ENCODE measurements at regions not wholly inside any gene's neighbourhood (a gene's known extent, or its start where the extent isn't known, plus 50 kb on each side); places are given as distances from the start of the nearest gene placed in this dataset.

DNA sequence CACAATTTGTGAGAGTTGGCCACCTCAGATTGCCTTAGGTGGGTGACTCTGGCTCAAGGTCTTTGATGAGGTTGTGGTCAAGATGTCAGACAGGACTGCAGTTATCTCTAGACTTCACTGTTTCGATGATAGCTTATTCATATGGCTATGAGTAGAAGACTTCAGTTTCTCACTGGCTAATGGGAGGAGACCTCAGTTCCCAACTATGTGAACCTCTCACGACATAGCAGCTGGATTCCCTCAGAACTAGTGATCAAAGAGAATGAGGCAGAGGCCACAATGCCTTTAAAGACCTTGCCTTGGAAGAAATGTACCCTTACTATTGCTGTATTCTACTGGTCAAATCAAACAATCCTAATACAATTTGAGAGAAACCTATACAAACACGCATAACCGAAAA lies 607.5 kb upstream of the ROBO2 start:
- DNase-seq (ENCODE audit: low spot score) = no peak

DNA sequence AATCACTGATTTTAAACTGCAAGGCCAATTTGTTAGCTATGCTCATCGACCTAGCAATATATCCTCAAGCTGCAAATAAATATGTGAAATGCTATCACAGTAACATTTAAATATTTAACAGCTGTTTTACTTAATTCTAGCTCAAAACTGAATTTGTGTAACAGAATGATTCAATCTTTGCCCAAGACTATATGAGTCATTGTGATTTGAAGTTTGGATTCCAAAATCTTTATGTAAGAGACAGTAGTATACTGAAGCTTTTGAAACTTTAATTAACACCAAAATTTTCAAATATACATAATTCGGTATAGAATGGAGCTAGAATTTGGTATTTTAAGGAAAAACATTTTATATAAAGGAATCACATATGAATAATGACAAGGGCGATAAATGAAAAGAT lies 603.0 kb upstream of the ROBO2 start:
- TF ChIP-seq, protein P1, sequence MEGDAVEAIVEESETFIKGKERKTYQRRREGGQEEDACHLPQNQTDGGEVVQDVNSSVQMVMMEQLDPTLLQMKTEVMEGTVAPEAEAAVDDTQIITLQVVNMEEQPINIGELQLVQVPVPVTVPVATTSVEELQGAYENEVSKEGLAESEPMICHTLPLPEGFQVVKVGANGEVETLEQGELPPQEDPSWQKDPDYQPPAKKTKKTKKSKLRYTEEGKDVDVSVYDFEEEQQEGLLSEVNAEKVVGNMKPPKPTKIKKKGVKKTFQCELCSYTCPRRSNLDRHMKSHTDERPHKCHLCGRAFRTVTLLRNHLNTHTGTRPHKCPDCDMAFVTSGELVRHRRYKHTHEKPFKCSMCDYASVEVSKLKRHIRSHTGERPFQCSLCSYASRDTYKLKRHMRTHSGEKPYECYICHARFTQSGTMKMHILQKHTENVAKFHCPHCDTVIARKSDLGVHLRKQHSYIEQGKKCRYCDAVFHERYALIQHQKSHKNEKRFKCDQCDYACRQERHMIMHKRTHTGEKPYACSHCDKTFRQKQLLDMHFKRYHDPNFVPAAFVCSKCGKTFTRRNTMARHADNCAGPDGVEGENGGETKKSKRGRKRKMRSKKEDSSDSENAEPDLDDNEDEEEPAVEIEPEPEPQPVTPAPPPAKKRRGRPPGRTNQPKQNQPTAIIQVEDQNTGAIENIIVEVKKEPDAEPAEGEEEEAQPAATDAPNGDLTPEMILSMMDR (IDR thresholded peaks at IDR 0.05; ENCODE audit: extremely low read depth, missing control alignments) = no peak
- DNase-seq (ENCODE audit: low spot score) = no peak

More for the DNA sequence above, 607.5 kb upstream of the ROBO2 start:
- TF ChIP-seq, protein P1 (IDR thresholded peaks at IDR 0.05; ENCODE audit: extremely low read depth, missing control alignments) = no peak

- TF ChIP-seq, protein P1 (IDR thresholded peaks at IDR 0.05; ENCODE audit: extremely low read depth, missing control alignments) = no peak
- DNase-seq (ENCODE audit: low spot score) = no peak
These were observed 600.9 kb upstream of the ROBO2 start for GRCh38 chr3:76438971-76439370.

DNA sequence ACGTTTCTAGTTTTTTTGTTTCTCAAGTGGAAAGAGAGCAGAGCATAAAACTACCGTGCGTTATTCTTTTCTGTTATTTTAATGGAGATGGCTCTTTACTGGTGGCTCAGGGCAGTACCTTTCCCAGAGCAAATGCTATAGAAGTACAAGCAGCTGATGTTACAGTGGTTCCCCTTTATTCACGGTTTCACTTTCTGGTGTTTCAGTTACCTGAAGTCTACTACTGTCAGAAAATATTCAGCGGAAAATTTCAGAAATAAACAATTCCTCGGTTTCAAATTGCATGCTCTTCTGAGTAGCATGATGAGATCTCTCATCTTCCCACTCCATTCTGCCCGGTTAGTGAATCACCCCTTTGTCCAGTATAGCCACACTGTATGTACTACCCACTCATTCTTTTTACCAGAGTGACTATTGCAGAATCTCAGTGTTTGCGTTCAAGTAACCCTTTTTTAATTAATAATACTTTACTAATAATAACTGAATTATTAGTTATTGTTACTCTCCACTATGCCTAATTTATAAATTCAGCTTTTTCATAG lies 597.5 kb upstream of the ROBO2 start:
- DNase-seq (ENCODE audit: low spot score) = no peak
- TF ChIP-seq, protein P1 (IDR thresholded peaks at IDR 0.05; ENCODE audit: extremely low read depth, missing control alignments) = no peak

DNA sequence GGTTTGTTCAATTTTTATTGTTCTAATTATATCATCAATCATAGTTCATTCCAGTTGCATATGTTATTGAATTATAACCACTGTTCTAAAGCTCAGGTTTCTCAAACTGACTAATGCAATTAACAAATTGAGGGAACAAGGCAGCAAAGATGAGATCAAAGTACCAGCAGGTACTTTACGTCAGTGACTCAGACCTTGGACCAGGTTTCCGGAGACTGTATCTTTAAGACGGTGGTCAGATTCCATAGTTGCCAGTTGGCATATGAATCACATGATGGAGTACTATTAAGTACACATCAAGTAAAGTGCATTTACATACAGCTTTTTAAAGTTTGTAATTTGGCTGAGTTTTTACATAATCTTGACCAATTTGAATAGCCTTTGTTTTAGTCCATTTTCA lies 583.6 kb upstream of the ROBO2 start:
- TF ChIP-seq, protein P1 (IDR thresholded peaks at IDR 0.05; ENCODE audit: extremely low read depth, missing control alignments) = no peak
- no peak for DNase-seq (ENCODE audit: low spot score)

DNA sequence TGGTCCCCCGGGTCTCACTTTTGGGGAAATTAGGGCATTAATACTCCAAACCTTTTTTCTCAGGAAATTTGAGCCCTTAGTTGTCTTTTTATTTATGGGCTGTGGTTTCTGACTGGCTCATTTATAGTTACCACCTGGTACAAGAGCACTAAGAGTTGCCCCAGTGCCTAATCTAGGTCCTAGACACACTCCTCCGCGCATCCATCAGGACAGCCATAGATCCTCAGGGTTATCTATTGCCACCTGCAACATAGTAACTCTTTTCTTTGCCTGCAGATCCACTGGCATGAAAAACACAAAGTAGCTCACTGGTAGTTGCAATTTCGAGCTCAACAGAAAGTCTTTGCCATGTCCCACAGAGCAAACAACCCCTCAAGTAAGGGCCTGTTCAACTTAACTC lies 576.4 kb upstream of the ROBO2 start:
- no peak for DNase-seq (ENCODE audit: low spot score)
- TF ChIP-seq, protein P1 (IDR thresholded peaks at IDR 0.05; ENCODE audit: extremely low read depth, missing control alignments) = no peak

- DNase-seq (ENCODE audit: low spot score) = no peak
- TF ChIP-seq, protein P1 (IDR thresholded peaks at IDR 0.05; ENCODE audit: extremely low read depth, missing control alignments) = no peak
These were observed 569.6 kb upstream of the ROBO2 start for GRCh38 chr3:76470285-76470684.

Measured in GM20000 (cell line).